RPMI7951 (cell line): ENCODE measurements at regions not wholly inside any gene's neighbourhood (a gene's known extent, or its start where the extent isn't known, plus 50 kb on each side); places are given as distances from the start of the nearest gene placed in this dataset.

Experiments
- DNase-seq: peaks from one replicate; pipeline ENCODE4 v3.0.0-alpha.2; 2012; ENCODE audit warnings: low read depth

GRCh38 chr21:27772816-27773215, 805.9 kb upstream of the ADAMTS5 start:
- DNase-seq = no peak

DNA sequence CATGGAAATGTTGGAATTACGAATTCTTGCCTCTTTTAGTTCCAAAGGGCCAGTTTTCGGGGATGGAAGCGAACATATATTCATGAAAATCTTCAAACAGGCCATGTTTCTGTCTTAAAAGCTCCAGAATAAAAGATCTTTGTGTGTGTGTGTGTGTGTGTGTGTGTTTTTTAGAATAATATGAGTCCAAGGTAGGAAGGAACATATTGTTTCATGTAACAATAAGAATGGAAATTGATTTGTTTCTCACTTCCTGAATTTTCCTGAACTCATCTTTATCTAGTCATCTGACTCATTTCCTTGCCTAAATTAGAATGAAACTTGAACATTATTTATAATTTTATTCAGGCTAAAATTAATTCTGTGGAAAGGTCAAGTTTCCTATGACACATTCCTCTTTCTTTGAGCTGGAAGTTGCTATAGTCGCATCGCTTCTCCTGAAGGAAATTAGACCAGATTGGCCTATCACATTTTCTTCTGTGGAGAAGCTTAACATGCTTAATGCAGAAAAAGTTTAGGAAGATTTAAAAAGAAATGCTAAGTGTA, 805.1 kb upstream of the ADAMTS5 start:
- DNase-seq = no peak

DNA sequence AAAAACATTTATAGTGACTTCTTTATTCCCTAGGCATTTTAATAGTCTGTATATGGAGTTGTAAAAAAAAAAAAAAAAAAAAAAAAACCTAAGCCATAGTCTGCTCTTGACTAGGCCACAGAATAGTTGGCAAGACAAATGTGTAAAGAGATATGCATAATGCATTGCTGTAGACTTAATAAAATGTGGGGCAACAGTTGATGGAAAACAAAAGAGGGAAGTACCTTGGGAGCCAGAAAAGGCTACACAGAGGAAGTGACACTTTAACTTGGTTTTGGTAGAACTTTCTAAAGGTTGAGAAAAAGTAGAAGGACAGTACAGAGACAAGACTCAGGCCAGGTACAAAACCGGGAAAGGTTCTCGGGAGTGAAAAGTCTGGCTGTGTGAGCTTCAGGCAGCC, 802.9 kb upstream of the ADAMTS5 start:
- DNase-seq = no peak

DNA sequence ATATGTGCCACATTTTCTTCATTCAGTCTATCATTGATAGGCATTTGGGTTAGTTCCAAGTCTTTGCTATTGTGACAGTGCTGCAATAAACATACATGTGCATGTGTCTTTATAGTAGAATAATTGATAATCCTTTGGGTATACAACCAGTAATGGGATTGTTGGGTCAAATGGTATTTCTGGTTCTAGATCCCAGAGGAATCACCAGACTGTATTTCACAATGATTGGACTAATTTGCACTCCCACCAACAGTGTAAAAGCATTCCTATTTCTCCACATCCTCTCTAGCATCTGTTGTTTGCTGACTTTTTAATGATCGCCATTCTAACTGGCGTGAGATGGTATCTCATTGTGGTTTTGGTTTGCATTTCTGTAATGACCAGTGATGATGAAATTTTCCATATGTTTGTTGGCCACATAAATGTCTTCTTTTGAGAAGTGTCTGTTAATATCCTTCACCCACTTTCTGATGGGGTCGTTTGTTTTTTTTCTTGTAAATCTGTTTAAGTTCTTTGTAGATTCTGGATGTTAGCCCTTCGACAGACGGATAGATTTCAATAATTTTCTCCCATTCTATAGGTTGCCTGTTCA, 801.3 kb upstream of the ADAMTS5 start:
- peak; percentile 32 for DNase-seq

- no peak for DNase-seq
Measured at GRCh38 chr21:27764056-27764455, 797.2 kb upstream of the ADAMTS5 start.

DNA sequence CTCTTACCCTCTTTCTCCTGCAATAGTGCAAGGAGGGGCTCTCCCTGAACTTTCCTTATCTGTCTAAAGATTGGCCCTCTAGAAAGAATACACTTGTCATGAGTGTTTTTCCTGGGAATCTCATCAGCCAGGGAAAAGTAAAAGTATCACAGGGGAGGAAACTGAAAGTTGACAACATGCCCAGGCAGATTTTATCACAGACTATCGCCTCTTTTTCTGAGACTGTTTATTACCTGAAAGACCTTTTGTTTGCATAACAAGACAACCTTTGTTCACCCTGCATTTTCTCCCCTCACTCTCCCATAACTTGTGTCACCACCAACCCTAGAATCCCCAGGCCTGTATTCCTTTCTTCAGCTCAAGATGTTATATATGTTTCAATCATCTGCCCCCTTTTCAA, 794.7 kb upstream of the ADAMTS5 start:
- DNase-seq = no peak

- no peak for DNase-seq
Measured at GRCh38 chr21:27759820-27760219, 792.9 kb upstream of the ADAMTS5 start.

GRCh38 chr21:27759091-27759659, 792.3 kb upstream of the ADAMTS5 start:
- peak; percentile 6 for DNase-seq

- no peak for DNase-seq
Measured at GRCh38 chr21:27756191-27756590, 789.3 kb upstream of the ADAMTS5 start.

- DNase-seq = no peak
Measured at GRCh38 chr21:27743971-27744564, 777.2 kb upstream of the ADAMTS5 start.

DNA sequence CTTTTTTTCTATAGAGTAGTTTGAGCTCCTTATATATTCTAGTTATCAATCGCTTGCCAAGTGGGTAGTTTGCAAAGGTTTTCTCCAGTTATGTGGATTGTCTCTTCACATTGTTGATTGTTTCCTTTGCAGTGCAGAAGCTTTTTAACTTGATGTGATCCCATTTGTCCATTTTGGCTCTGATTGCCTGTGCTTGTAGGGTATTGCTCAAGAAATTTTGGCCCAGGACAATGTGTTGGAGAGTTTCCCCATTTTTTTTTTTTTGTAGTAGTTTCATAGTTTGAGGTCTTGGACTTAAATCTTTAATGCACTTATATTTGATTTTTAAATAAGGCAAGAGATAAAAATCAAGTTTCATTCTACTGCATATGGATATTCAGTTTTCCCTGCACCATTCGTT, 774.8 kb upstream of the ADAMTS5 start:
- no peak for DNase-seq

GRCh38 chr21:27740084-27740483, 773.2 kb upstream of the ADAMTS5 start:
- no peak for DNase-seq

DNA sequence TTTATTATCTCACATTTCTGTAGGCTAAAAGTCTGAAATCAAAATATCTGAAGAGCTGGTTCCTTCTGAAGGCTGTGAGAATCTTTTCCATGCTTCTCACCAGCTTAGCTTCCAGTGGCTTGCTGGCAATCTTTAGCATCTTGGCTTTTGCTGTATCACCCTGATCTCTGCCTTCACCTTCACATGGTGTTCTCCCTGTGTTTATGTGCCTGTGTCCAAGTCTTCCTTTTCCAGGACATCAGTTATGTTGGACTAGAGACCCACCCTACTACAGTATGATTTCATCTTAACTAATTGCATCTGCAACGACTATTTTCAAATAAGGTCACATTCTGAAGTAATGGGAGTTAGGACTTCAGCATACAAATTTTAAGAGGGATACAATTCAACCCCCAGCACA, 772.3 kb upstream of the ADAMTS5 start:
- no peak for DNase-seq

DNA sequence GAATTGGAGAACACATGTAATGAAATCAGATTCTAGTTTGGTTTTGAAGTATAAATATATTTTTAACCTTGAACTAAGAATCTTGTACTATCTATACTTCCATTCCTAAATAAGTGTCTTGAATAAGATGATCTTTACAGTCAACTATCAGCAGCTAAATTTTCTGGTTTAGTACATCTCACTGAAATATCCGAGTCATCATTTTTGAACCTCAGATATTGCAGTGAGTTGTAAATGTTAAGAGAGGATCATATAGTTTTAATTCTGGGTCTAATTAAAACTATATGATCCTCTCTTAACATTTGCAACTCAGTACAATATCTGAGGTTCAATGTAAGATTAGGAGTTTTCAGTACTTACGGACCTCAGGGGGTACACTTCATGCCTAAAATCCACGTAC, 768.8 kb upstream of the ADAMTS5 start:
- DNase-seq = no peak

- DNase-seq = no peak
Measured at GRCh38 chr21:27734146-27734545, 767.3 kb upstream of the ADAMTS5 start.

GRCh38 chr21:27725916-27726315, 759.0 kb upstream of the ADAMTS5 start:
- no peak for DNase-seq

DNA sequence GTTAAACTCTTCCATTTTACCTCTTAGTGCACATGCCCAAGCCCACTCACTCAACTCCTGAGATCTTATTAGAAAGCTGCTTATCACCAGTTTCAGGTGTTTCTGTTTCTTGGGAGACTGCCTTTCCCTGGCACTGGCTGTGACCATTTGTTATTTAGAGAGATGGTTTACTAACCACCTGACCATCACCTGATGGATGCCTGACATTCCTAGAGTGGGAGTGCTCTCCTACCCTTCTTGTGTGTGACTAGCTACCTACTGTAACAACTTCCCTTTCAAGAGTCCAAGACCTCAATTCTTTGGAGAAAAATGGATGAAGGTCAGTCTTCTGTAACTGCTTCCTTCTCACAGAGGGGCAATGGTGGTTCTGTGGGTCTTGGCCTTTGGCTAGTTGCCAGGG, 755.2 kb upstream of the ADAMTS5 start:
- no peak for DNase-seq

DNA sequence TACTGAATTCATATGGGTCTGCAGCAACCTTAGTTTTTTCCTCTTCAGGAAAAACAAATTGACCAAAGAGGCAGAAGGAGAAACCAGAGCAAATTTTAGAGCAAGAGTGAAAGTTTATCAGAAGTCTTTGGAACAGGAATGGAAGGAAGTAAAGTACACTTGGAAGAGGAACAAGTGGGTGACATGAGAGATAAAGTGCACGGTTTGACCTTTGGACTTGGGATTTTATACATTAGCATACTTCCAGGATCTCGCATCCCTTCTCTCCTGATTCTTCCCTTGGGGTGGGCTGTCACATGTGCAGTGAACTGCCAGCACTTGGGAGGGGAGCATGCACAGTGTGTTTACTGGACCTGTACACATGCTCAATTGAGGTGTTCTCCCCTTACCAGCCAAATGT, 754.8 kb upstream of the ADAMTS5 start:
- no peak for DNase-seq

- no peak for DNase-seq
Measured at GRCh38 chr21:27719226-27719625, 752.3 kb upstream of the ADAMTS5 start.

DNA sequence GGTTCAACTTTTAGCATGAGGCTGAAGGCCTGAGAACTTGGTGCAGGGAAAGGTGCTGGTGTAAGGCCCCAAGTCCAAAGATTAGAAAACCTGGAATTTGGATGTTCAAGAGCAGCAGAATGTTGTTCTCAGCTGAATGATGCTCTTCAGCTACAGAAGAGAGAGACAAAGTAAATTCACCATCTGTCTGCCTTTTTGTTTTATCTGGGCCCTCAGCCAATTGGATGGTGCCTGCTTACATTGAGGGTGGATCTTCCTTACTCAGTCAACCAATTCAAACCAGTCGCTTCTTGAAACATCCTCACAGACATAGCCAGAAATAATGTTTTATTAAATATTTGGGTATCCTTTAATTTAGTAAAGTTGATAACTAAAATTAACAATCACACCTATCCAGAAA, 748.2 kb upstream of the ADAMTS5 start:
- DNase-seq = no peak

DNA sequence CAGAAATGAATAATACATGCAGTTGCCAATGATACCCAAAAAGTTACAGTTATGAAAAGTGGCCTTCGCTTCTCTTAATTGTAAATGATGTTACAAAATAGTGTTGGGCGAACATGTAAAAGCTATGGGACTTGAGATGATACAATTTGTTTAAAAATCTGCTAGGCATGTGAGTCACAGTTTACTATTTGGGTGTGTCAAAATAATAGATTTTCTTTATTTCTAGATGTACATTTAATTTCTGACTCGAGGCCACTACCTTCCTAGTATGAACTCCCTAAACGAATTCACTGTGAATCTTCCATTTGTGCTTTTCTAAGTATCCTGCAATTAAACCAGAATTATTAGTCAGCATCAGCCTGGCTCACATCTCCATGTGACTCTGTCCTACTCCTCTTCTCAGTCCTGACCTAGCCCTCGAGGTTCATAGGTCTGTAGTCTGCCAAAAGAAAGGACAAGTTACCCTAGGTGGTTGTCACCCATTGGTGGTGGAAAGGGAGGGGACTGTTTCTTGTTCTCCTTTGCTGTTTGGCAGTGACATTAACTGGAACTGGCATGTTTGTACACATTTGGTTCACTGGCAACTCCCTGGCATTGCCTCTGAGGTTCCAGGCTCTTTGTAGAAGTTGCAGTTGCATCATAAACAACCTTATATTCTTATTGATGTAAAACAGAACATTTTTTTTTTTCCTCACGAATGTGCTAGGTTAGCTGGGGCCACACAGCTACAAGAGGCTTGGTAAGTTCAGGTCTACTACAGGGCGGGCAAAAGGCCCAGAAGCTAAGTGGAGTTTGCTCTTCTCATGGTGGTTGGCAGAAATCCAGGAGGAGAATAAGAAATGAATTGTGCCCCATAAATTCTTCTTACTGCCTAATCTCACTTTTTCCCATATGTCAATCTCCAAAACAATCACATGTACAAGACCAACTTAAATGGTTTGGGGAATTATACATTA, 746.5 kb upstream of the ADAMTS5 start:
- no peak for DNase-seq

- DNase-seq = no peak
Measured at GRCh38 chr21:27704567-27705166, 737.8 kb upstream of the ADAMTS5 start.
